Smooth muscle cell (in vitro differentiated cells): ENCODE measurements at regions not wholly inside any gene's neighbourhood (a gene's known extent, or its start where the extent isn't known, plus 50 kb on each side); places are given as distances from the start of the nearest gene placed in this dataset.

Experiments
- DNase-seq: peaks from one replicate; lab custom pipeline; 2025; ENCODE audit not compliant: unreplicated experiment; lab: John Stamatoyannopoulos, UW
- H2AFZ ChIP-seq: fragments of 200-600 bp; sonication (generic); 2 replicates; pipeline ENCODE4 v1.6.0; 2016; ENCODE audit warnings: antibody characterized with exemption, low read depth, mild to moderate bottlenecking
- H3F3A ChIP-seq: fragments of 200-600 bp; sonication (generic); 2 replicates; pipeline ENCODE4 v1.6.0; 2017; ENCODE audit warnings: antibody characterized with exemption, low read depth
- H3K27ac ChIP-seq: fragments of 200-600 bp; sonication (generic); 2 replicates; pipeline ENCODE4 v1.5.1; 2016; ENCODE audit warnings: low read depth, mild to moderate bottlenecking
- H3K27me3 ChIP-seq: fragments of 200-600 bp; sonication (generic); 2 replicates; pipeline ENCODE4 v1.6.1; 2016; ENCODE audit warnings: low read depth, mild to moderate bottlenecking
- H3K36me3 ChIP-seq: fragments of 200-600 bp; sonication (generic); 2 replicates; pipeline ENCODE4 v1.5.1; 2016; ENCODE audit warnings: low read depth
- H3K4me1 ChIP-seq: fragments of 200-600 bp; sonication (generic); 2 replicates; pipeline ENCODE4 v1.5.1; 2016; ENCODE audit warnings: low read depth
- H3K4me2 ChIP-seq: fragments of 200-600 bp; sonication (generic); 2 replicates; pipeline ENCODE4 v1.6.0; 2016; ENCODE audit warnings: mild to moderate bottlenecking
- H3K4me3 ChIP-seq: fragments of 200-600 bp; sonication (generic); 2 replicates; pipeline ENCODE4 v1.5.1; 2016; ENCODE audit warnings: mild to moderate bottlenecking
- H3K79me2 ChIP-seq: fragments of 200-600 bp; sonication (generic); 2 replicates; pipeline ENCODE4 v1.6.0; 2016; ENCODE audit warnings: low read depth, mild to moderate bottlenecking
- H3K9ac ChIP-seq: fragments of 200-600 bp; sonication (generic); 2 replicates; pipeline ENCODE4 v1.6.0; 2016; ENCODE audit warnings: low read depth
- H3K9me3 ChIP-seq: fragments of 200-600 bp; sonication (generic); replicated peaks from 2 replicates; pipeline ENCODE4 v1.5.1; 2016; ENCODE audit warnings: low read depth
- H4K20me1 ChIP-seq: fragments of 200-600 bp; sonication (generic); 2 replicates; pipeline ENCODE4 v1.6.0; 2016; ENCODE audit warnings: low read depth
- CTCF ChIP-seq: fragments of 200-600 bp; sonication (generic); IDR thresholded peaks from 2 replicates; pipeline ENCODE4 v1.5.1; 2017; ENCODE audit warnings: borderline replicate concordance, mild to moderate bottlenecking, antibody characterized with exemption; ENCODE audit not compliant: insufficient read depth, poor library complexity, severe bottlenecking
- WGBS: methylation state at CpG from one replicate; pipeline ENCODE4 v1.1.7; 2016; ENCODE audit warnings: low lambda C conversion rate; 5-methylcytosine and 5-hydroxymethylcytosine counted together

- 94% methylated on average over 2 of the region's 2 CpGs for WGBS
- H3F3A ChIP-seq, result no peaks in the 10 kb centered on the region
- H3K27ac ChIP-seq, result no peak overlapping the region
- no peak overlapping the region for H3K4me2 ChIP-seq
- H3K36me3 ChIP-seq, result no peaks in the 10 kb centered on the region
- H3K4me1 ChIP-seq, result no peaks in the 10 kb centered on the region
- no peaks in the 10 kb centered on the region for H3K27me3 ChIP-seq
- TF ChIP-seq CTCF, result no peak
- H3K9ac ChIP-seq, result no peak overlapping the region
- H3K79me2 ChIP-seq, result no peaks in the 10 kb centered on the region
- H2AFZ ChIP-seq, result no peak overlapping the region
- H3K4me3 ChIP-seq, result no peak overlapping the region
- H3K9me3 ChIP-seq, result no peaks in the 10 kb centered on the region
- H4K20me1 ChIP-seq, result no peaks in the 10 kb centered on the region
- DNase-seq, result no peak
Measured at GRCh38 chr5:164373876-164374275, 868.5 kb downstream of the MAT2B start.

GRCh38 chr5:164375051-164375450 is 869.6 kb downstream of the MAT2B start:
- no peak overlapping the region for H3K9ac ChIP-seq
- TF ChIP-seq CTCF, result no peak
- no peaks in the 10 kb centered on the region for H3K4me1 ChIP-seq

GRCh38 chr5:164376843-164377242 is 871.4 kb downstream of the MAT2B start:
- H3K27ac ChIP-seq, result no peak overlapping the region
- H3K36me3 ChIP-seq, result no peaks in the 10 kb centered on the region
- H3K4me1 ChIP-seq, result no peaks in the 10 kb centered on the region
- H3K4me2 ChIP-seq, result no peak overlapping the region
- H3K9ac ChIP-seq, result no peak overlapping the region
- TF ChIP-seq CTCF, result no peak
- no peaks in the 10 kb centered on the region for H4K20me1 ChIP-seq
- no peaks in the 10 kb centered on the region for H3K79me2 ChIP-seq
- H3K4me3 ChIP-seq, result no peak overlapping the region
- H3K27me3 ChIP-seq, result no peaks in the 10 kb centered on the region
- H2AFZ ChIP-seq, result no peak overlapping the region
- no peak for DNase-seq
- H3K9me3 ChIP-seq, result no peaks in the 10 kb centered on the region
- H3F3A ChIP-seq, result no peaks in the 10 kb centered on the region

More at GRCh38 chr5:164375051-164375450, 869.6 kb downstream of the MAT2B start:
- no peaks in the 10 kb centered on the region for H3K27me3 ChIP-seq
- DNase-seq, result no peak
- H3K4me3 ChIP-seq, result no peak overlapping the region
- no peak overlapping the region for H3K27ac ChIP-seq
- H4K20me1 ChIP-seq, result no peaks in the 10 kb centered on the region
- 91% methylated on average over 1 of the region's 1 CpG for WGBS
- no peak overlapping the region for H3K4me2 ChIP-seq
- no peaks in the 10 kb centered on the region for H3F3A ChIP-seq
- no peaks in the 10 kb centered on the region for H3K9me3 ChIP-seq
- no peaks in the 10 kb centered on the region for H3K36me3 ChIP-seq
- H2AFZ ChIP-seq, result no peak overlapping the region
- no peaks in the 10 kb centered on the region for H3K79me2 ChIP-seq

GRCh38 chr5:164377746-164378145 is 872.3 kb downstream of the MAT2B start:
- Histone ChIP-seq H3K79me2 (no peaks in the 10 kb centered on the region), H4K20me1 (no peaks in the 10 kb centered on the region), H3K36me3 (no peaks in the 10 kb centered on the region), H3K9ac (no peak overlapping the region), H3K4me1 (no peaks in the 10 kb centered on the region), H3K9me3 (no peaks in the 10 kb centered on the region), H2AFZ (no peak overlapping the region), H3K27ac (no peak overlapping the region), H3K4me2 (no peak overlapping the region), H3K27me3 (no peaks in the 10 kb centered on the region), H3K4me3 (no peak overlapping the region), H3F3A (no peaks in the 10 kb centered on the region)
- TF ChIP-seq CTCF, result no peak
- DNase-seq, result no peak
